GM12878 (cell line): ENCODE measurements at regions not wholly inside any gene's neighbourhood (a gene's known extent, or its start where the extent isn't known, plus 50 kb on each side); places are given as distances from the start of the nearest gene placed in this dataset.

ENCODE experiments used
- ATAC-seq: fragments of 200-7000 bp; cut with Tn5 transposase; 3 replicates; pipeline ENCODE4 v1.9.1; 2020; ENCODE audit warnings: mild to moderate bottlenecking, moderate library complexity
- BruUV-seq: library from RNA; stranded (reverse); fragments of 400-500 nt; replicated peaks from 2 replicates; lab custom pipeline; 2021; lab: Mats Ljungman, UMichigan
- CTCF ChIA-PET: fragments of 300-600 bp; sonication (Branson Sonifier 250); formaldehyde crosslinking; extraction: SDS; loops from one replicate; lab custom pipeline; 2021; ENCODE audit warnings: inconsistent platforms; lab: Yijun Ruan, JAX
- POLR2A ChIA-PET: fragments of 350-600 bp; formaldehyde crosslinking; extraction: SDS; loops from one replicate; lab custom pipeline; 2021; ENCODE audit warnings: inconsistent platforms; lab: Charles Lee
- RAD21 ChIA-PET: fragments of 300-600 bp; sonication (Branson Sonifier 250); formaldehyde crosslinking; loops from one replicate; lab custom pipeline; 2023; ENCODE audit warnings: antibody characterized with exemption; ENCODE audit not compliant: unreplicated experiment; lab: Charles Lee
- SMC1A ChIA-PET: fragments of 300-600 bp; sonication (Branson Sonifier 250); formaldehyde crosslinking; loops from one replicate; lab custom pipeline; 2023; ENCODE audit not compliant: unreplicated experiment, uncharacterized antibody; lab: Charles Lee
- DNase-seq: peaks from one replicate; pipeline ENCODE4 v3.0.0-alpha.2; 2011; ENCODE audit warnings: low read depth, low spot score
- FAIRE-seq: peaks from 3 replicates; lab custom pipeline; 2011; peaks lifted over from hg19 to GRCh38; lab: Jason Lieb, UNC
- H2AFZ ChIP-seq: 2 replicates; pipeline ENCODE4 v1.6.0; 2011; ENCODE audit warnings: low read depth, low read length, control low read depth; ENCODE audit not compliant: control insufficient read depth
- H3K27ac ChIP-seq: 2 replicates; pipeline ENCODE4 v1.5.1; 2011; ENCODE audit warnings: control low read depth; ENCODE audit not compliant: control insufficient read depth, insufficient read depth
- H3K27me3 ChIP-seq, 2 experiments: replicated peaks in 1 of 2; 2 replicates each; pipeline versions ENCODE4 v1.6.0 to v1.6.1; 2011; ENCODE audit warnings: low read length in 1 of 2; ENCODE audit not compliant: control insufficient read depth in 2 of 2, insufficient read depth in 2 of 2
- H3K36me3 ChIP-seq, 2 experiments: 2 replicates each; pipeline ENCODE4 v1.5.1; 2011; ENCODE audit warnings: low read length in 1 of 2; ENCODE audit not compliant: control insufficient read depth in 2 of 2, insufficient read depth in 2 of 2
- H3K4me1 ChIP-seq: 2 replicates; pipeline ENCODE4 v1.6.1; 2011; ENCODE audit warnings: mild to moderate bottlenecking, low read length, moderate library complexity, mixed read lengths; ENCODE audit not compliant: control insufficient read depth, insufficient read depth
- H3K4me2 ChIP-seq: 2 replicates; pipeline ENCODE4 v1.6.0; 2011; ENCODE audit warnings: control low read depth; ENCODE audit not compliant: control insufficient read depth, insufficient read depth
- H3K4me3 ChIP-seq: fragments of 200-600 bp; sonication (generic); 2 replicates; pipeline ENCODE4 v1.5.1; 2016
- H3K79me2 ChIP-seq: 2 replicates; pipeline ENCODE4 v1.6.0; 2011; ENCODE audit warnings: low read length; ENCODE audit not compliant: control insufficient read depth, insufficient read depth
- H3K9ac ChIP-seq: 2 replicates; pipeline ENCODE4 v1.8.0; 2011; ENCODE audit warnings: low read length, control low read depth, mixed read lengths; ENCODE audit not compliant: control insufficient read depth, insufficient read depth
- H3K9me3 ChIP-seq: replicated peaks from 3 replicates; pipeline ENCODE4 v1.5.1; 2011; ENCODE audit warnings: mild to moderate bottlenecking, low read length; ENCODE audit not compliant: control insufficient read depth, insufficient read depth
- H4K20me1 ChIP-seq: 2 replicates; pipeline ENCODE4 v1.6.0; 2011; ENCODE audit not compliant: control insufficient read depth, insufficient read depth
- ASH2L ChIP-seq: fragments of 300-600, 200-600 bp; sonication (generic); IDR thresholded peaks from 2 replicates; pipeline ENCODE4 v1.6.1; 2017; ENCODE audit warnings: low read depth, mild to moderate bottlenecking, borderline replicate concordance
- ATF7 ChIP-seq: fragments of 450-650 bp; IDR thresholded peaks from 2 replicates; pipeline ENCODE4 v1.6.1; 2016; ENCODE audit warnings: low read depth, mild to moderate bottlenecking
- BCL3 ChIP-seq: IDR thresholded peaks from 2 replicates; pipeline ENCODE4 v1.6.1; 2011; ENCODE audit warnings: borderline replicate concordance, low read depth, mild to moderate bottlenecking, moderate library complexity, low read length; ENCODE audit not compliant: insufficient read depth, poor library complexity, severe bottlenecking
- BMI1 ChIP-seq: fragments of 450-650 bp; IDR thresholded peaks from 2 replicates; pipeline ENCODE4 v1.6.1; 2016; ENCODE audit warnings: mild to moderate bottlenecking, moderate library complexity, borderline replicate concordance
- CBFB ChIP-seq: IDR thresholded peaks from 2 replicates; pipeline ENCODE4 v1.6.1; 2016; ENCODE audit warnings: antibody characterized with exemption, low read depth
- CEBPZ ChIP-seq: fragments of 150-350 bp; IDR thresholded peaks from 2 replicates; pipeline ENCODE4 v1.6.1; 2016; ENCODE audit warnings: low read depth, low read length
- EED ChIP-seq: sonication (generic); IDR thresholded peaks from 2 replicates; pipeline ENCODE4 v1.6.1; 2016; ENCODE audit warnings: antibody characterized with exemption, low read depth
- GATAD2B ChIP-seq: fragments of 450-650 bp; conservative IDR thresholded peaks from 2 replicates; pipeline ENCODE4 v1.6.1; 2017; ENCODE audit warnings: low read depth, mild to moderate bottlenecking, moderate library complexity
- IRF4 ChIP-seq: IDR thresholded peaks from 2 replicates; pipeline ENCODE4 v1.6.1; 2011; ENCODE audit warnings: low read depth, low read length
- PML ChIP-seq: IDR thresholded peaks from 2 replicates; pipeline ENCODE4 v1.6.1; 2012; ENCODE audit warnings: low read length, inconsistent platforms
- RELB ChIP-seq: fragments of 450-650 bp; IDR thresholded peaks from 2 replicates; pipeline ENCODE4 v1.6.1; 2017; ENCODE audit warnings: low read depth, mild to moderate bottlenecking, moderate library complexity
- REST ChIP-seq: IDR thresholded peaks from 2 replicates; pipeline ENCODE4 v1.6.1; 2012; ENCODE audit warnings: mild to moderate bottlenecking, low read depth, low read length
- ZNF217 ChIP-seq: fragments of 450-650 bp; IDR thresholded peaks from 2 replicates; pipeline ENCODE4 v1.6.1; 2017; ENCODE audit warnings: antibody characterized with exemption, mild to moderate bottlenecking
- WGBS: methylation state at CpG from one replicate; pipeline ENCODE4 v1.1.6; 2016; ENCODE audit warnings: low lambda C conversion rate; ENCODE audit not compliant: insufficient replicate concordance, insufficient coverage; ENCODE audit errors: missing lambda C conversion rate; 5-methylcytosine and 5-hydroxymethylcytosine counted together
- in situ Hi-C: fragments of 300-500 bp; cut with MboI; formaldehyde crosslinking; loops from 9 replicates; pipeline ENCODE4 v1.14.3; 2018; ENCODE audit warnings: mixed read lengths
- intact Hi-C: fragments of 100-400 bp; cut with micrococcal nuclease; formaldehyde crosslinking; loops from one replicate; pipeline ENCODE4 v1.14.2; 2022; ENCODE audit not compliant: unreplicated experiment

- TF ChIP-seq CEBPZ = no peak
- no peak for TF ChIP-seq BCL3
- TF ChIP-seq BMI1 = no peak
- TF ChIP-seq GATAD2B = no peak
- TF ChIP-seq, all 136 proteins: peak for 0
Measured at GRCh38 chr3:180828001-180828720, 84.3 kb upstream of the FXR1 start (continued).

- ATAC-seq (no peak), FAIRE-seq (no peak)
- no peak for TF ChIP-seq REST
- TF ChIP-seq CBFB = no peak
- no peak for TF ChIP-seq IRF4
- TF ChIP-seq PML = no peak
- TF ChIP-seq RELB = no peak
- no peak for TF ChIP-seq ZNF217
- no peak for TF ChIP-seq EED
- no peak for TF ChIP-seq ASH2L
- no peak for TF ChIP-seq ATF7
Measured at GRCh38 chr3:180828723-180829408, 83.6 kb upstream of the FXR1 start.

More at GRCh38 chr3:180828723-180829408, 83.6 kb upstream of the FXR1 start:
- no peak overlapping the region for H3K9ac ChIP-seq
- SMC1A ChIA-PET = no interaction called here
- H3K27me3 ChIP-seq = no peaks in the 10 kb centered on the region
- intact Hi-C loops = no loop called here
- no peak overlapping the region for H2AFZ ChIP-seq
- no peaks in the 10 kb centered on the region for H3K4me1 ChIP-seq
- H3K27ac ChIP-seq = no peak overlapping the region
- no TSS peak for BruUV-seq
- WGBS = 63% methylated on average over 41 of the region's 43 CpGs
- H3K36me3 ChIP-seq = no peaks in the 10 kb centered on the region
- in situ Hi-C loops = no loop called here
- no peaks in the 10 kb centered on the region for H4K20me1 ChIP-seq
- H3K9me3 ChIP-seq = no peaks in the 10 kb centered on the region
- RAD21 ChIA-PET = no interaction called here
- no peak overlapping the region for H3K4me3 ChIP-seq
- DNase-seq = no peak
- no peaks in the 10 kb centered on the region for H3K79me2 ChIP-seq
- POLR2A ChIA-PET = no interaction called here
- CTCF ChIA-PET = no interaction called here
- H3K4me2 ChIP-seq = no peak overlapping the region
